BJ (cell line): ENCODE measurements at regions not wholly inside any gene's neighbourhood (a gene's known extent, or its start where the extent isn't known, plus 50 kb on each side); places are given as distances from the start of the nearest gene placed in this dataset.

Experiments used
- CTCF ChIA-PET: fragments of 350-600 bp; formaldehyde crosslinking; extraction: SDS; loops from one replicate; lab custom pipeline; 2021; ENCODE audit warnings: antibody characterized with exemption, inconsistent platforms; lab: Yijun Ruan, JAX
- POLR2A ChIA-PET: fragments of 300-600 bp; sonication (Branson Sonifier 250); formaldehyde crosslinking; extraction: SDS; loops from one replicate; lab custom pipeline; 2021; ENCODE audit warnings: antibody characterized with exemption; lab: Charles Lee
- DNase-seq: peaks from one replicate; pipeline ENCODE4 v3.0.0-alpha.2; 2011; ENCODE audit warnings: low read depth
- H3K27me3 ChIP-seq: 2 replicates; pipeline ENCODE4 v1.6.0; 2011; ENCODE audit warnings: low read length; ENCODE audit not compliant: control insufficient read depth, insufficient read depth
- H3K36me3 ChIP-seq: 2 replicates; pipeline ENCODE4 v1.5.1; 2011; ENCODE audit warnings: low read length; ENCODE audit not compliant: control insufficient read depth, insufficient read depth
- H3K4me3 ChIP-seq: 2 replicates; pipeline ENCODE4 v1.5.1; 2011; ENCODE audit warnings: low read depth, mild to moderate bottlenecking, control low read depth, low read length
- TF ChIP-seq, protein P1 (sequence below): IDR thresholded peaks from 2 replicates; pipeline ENCODE4 v1.5.1; 2011; ENCODE audit warnings: low read depth, mild to moderate bottlenecking, control low read depth, inconsistent platforms, low read length, moderate library complexity; ENCODE audit not compliant: insufficient read depth

DNA sequence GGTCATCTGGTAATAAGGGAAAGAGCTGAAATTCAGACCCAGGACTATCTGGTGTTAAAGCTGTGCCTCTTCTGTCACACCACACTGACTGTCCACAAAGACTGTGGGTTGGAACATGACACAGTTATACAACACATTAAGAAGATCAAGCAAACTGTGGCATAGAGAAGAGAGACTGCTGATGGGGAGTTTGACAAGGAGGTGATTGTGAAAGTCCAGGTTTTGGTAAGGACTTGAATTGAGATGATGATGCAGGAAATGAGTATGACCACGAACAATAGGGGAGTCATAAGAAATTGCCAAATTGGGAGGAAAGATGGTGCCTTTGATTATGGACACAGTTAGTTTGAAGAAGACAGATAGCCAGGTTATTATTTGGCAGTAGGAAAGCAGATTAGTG is 163.4 kb downstream of the PDGFRA start:
- TF ChIP-seq, protein P1, sequence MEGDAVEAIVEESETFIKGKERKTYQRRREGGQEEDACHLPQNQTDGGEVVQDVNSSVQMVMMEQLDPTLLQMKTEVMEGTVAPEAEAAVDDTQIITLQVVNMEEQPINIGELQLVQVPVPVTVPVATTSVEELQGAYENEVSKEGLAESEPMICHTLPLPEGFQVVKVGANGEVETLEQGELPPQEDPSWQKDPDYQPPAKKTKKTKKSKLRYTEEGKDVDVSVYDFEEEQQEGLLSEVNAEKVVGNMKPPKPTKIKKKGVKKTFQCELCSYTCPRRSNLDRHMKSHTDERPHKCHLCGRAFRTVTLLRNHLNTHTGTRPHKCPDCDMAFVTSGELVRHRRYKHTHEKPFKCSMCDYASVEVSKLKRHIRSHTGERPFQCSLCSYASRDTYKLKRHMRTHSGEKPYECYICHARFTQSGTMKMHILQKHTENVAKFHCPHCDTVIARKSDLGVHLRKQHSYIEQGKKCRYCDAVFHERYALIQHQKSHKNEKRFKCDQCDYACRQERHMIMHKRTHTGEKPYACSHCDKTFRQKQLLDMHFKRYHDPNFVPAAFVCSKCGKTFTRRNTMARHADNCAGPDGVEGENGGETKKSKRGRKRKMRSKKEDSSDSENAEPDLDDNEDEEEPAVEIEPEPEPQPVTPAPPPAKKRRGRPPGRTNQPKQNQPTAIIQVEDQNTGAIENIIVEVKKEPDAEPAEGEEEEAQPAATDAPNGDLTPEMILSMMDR: no peak
- DNase-seq: no peak
- Histone ChIP-seq H3K27me3 (no peaks in the 10 kb centered on the region), H3K36me3 (no peaks in the 10 kb centered on the region), H3K4me3 (no peak overlapping the region)
- CTCF ChIA-PET: no interaction called here
- POLR2A ChIA-PET: no interaction called here

DNA sequence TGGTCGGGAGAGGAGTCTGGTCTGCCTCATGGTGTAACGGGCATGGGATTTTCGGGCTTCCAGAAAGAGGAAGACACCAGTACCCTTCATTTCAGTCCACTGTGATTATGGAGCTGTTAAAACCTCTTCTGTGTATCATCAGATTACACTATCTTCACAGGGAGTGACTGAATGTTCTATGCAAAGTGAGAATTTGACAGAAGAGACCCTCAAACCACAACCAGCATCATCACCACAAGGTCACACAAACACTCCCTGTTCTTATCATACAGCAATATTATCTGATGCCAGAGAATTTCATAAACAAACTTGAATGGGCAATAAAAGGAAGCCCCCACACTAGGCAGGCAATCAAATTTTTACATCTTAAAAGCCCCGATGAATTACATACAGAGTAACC is 164.2 kb downstream of the PDGFRA start:
- CTCF ChIA-PET: interaction anchor here (2.3 kb wide), 1 partner anchor 8 kb away, joined by 11 read pairs; no protein-coding TSS in a partner anchor
- TF ChIP-seq, protein P1: no peak
- POLR2A ChIA-PET: no interaction called here
- DNase-seq: no peak
- Histone ChIP-seq H3K36me3 (no peaks in the 10 kb centered on the region), H3K27me3 (no peaks in the 10 kb centered on the region), H3K4me3 (no peak overlapping the region)

DNA sequence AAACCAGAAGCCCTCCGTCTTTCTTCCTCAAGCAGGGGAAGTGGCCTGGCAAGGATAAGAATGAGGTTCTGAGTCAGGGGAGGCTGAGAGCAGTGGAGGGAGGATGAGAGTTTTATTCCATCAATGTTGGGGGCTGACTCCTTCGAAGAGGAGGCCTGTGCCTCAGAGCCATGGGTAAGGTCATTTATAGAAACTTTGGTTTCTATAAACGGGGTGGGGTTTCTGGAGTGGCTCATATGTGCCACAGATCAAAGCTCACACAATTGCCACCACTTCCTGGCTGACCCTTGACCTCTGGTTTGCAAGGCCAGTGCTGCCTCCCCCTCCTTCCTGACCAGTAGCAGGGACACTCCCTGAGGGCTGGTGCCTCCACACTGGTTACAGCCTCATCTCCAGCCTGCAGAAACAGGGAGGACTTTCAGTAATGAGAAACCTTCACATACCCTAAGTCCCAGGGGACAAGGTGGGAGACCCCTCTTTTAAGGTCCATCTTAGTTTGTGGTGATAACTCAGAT is 166.0 kb downstream of the PDGFRA start:
- H3K36me3 ChIP-seq: no peaks in the 10 kb centered on the region
- POLR2A ChIA-PET: no interaction called here
- no peak overlapping the region for H3K4me3 ChIP-seq
- no peak for DNase-seq
- CTCF ChIA-PET: interaction anchor here (0.6 to 2.3 kb wide), 2 partner anchors 10 to 37 kb away, joined by 3 to 11 read pairs; no protein-coding TSS in a partner anchor
- no peaks in the 10 kb centered on the region for H3K27me3 ChIP-seq
- TF ChIP-seq, protein P1: no peak

- no peak for DNase-seq
- Histone ChIP-seq H3K27me3 (no peaks in the 10 kb centered on the region), H3K4me3 (no peak overlapping the region), H3K36me3 (no peaks in the 10 kb centered on the region)
- TF ChIP-seq, protein P1: no peak
- CTCF ChIA-PET: no interaction called here
- POLR2A ChIA-PET: no interaction called here
These were observed 171.1 kb downstream of the PDGFRA start for GRCh38 chr4:54400188-54400587.

DNA sequence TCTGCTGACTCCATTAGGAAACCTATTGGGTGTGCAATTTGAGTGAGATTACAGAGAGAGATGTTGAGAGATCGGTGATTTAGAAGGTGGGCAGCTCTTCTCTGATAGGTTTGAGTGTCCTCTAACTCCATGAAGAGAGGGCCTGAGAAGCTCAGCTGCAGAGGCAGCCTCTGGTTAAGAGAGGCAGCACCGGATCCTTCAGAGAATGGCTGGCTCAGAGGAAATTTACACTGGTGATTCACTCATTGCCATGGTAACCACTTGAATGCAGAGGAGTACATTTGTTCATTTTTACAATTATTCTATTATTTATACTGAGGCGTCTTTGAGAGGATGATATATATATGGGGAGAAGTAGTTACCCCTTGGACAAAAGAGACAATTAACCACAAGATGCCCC is 171.7 kb downstream of the PDGFRA start:
- H3K4me3 ChIP-seq: no peak overlapping the region
- no peaks in the 10 kb centered on the region for H3K27me3 ChIP-seq
- no peaks in the 10 kb centered on the region for H3K36me3 ChIP-seq
- CTCF ChIA-PET: no interaction called here
- TF ChIP-seq, protein P1: no peak
- POLR2A ChIA-PET: no interaction called here
- DNase-seq: peak; percentile 28
